Vagina (tissue), 2 donors: ENCODE measurements at regions not wholly inside any gene's neighbourhood (a gene's known extent, or its start where the extent isn't known, plus 50 kb on each side); places are given as distances from the start of the nearest gene placed in this dataset.

Experiments used
- CTCF ChIP-seq, 3 experiments: fragments of 450-650 bp in 2 of 3; fragments of 200-600 bp in 1 of 3; sonication (generic) in 1 of 3; IDR thresholded peaks; one replicate each; pipeline ENCODE4 v1.5.1; 2017 to 2019; ENCODE audit warnings: antibody characterized with exemption in 3 of 3, mild to moderate bottlenecking in 2 of 3, moderate library complexity in 2 of 3
- POLR2A ChIP-seq, 2 donors: fragments of 450-650 bp; IDR thresholded peaks; one replicate each; pipeline ENCODE4 v1.6.1; 2017; ENCODE audit warnings: antibody characterized with exemption in 2 of 2, mild to moderate bottlenecking in 2 of 2, moderate library complexity in 2 of 2

GRCh38 chr6:166764473-166765233, 137.6 kb upstream of the RPS6KA2 start:
- no peak for TF ChIP-seq POLR2A (IDR thresholded peaks at IDR 0.05)
- TF ChIP-seq CTCF (IDR thresholded peaks at IDR 0.05), result no peak
